ENCODE measurements at regions not wholly inside any gene's neighbourhood (a gene's known extent, or its start where the extent isn't known, plus 50 kb on each side); places are given as distances from the start of the nearest gene placed in this dataset.
"Not testable (repeated sequence)": the region's sequence is repeated elsewhere in the genome, so short reads cannot be mapped to it uniquely, and the experiment has no call there.

GRCh38 chr2:111445191-111445929 lies 324.6 kb downstream of the BCL2L11 start:
- H3K4me1 ChIP-seq, H3K27ac ChIP-seq, H3K4me3 ChIP-seq, DNase-seq, H3K36me3 ChIP-seq, H3K27me3 ChIP-seq, H3K9me3 ChIP-seq: not testable (repeated sequence)

- H3K27ac ChIP-seq, H3K4me1 ChIP-seq, DNase-seq, H3K4me3 ChIP-seq, H3K9me3 ChIP-seq, H3K36me3 ChIP-seq, H3K27me3 ChIP-seq: not testable (repeated sequence)
These were observed 325.2 kb downstream of the BCL2L11 start for GRCh38 chr2:111445941-111446340.

- not testable (repeated sequence) for H3K27ac ChIP-seq, DNase-seq, H3K36me3 ChIP-seq, H3K27me3 ChIP-seq, H3K4me1 ChIP-seq, H3K4me3 ChIP-seq, H3K9me3 ChIP-seq
These were observed 326.8 kb downstream of the BCL2L11 start for GRCh38 chr2:111447482-111447881.

GRCh38 chr2:111448796-111449195 lies 328.1 kb downstream of the BCL2L11 start:
- not testable (repeated sequence) for DNase-seq, H3K36me3 ChIP-seq, H3K27ac ChIP-seq, H3K4me1 ChIP-seq, H3K4me3 ChIP-seq, H3K27me3 ChIP-seq, H3K9me3 ChIP-seq

GRCh38 chr2:111450526-111450925 lies 329.8 kb downstream of the BCL2L11 start:
- not testable (repeated sequence) for H3K4me1 ChIP-seq, H3K4me3 ChIP-seq, H3K27ac ChIP-seq, H3K27me3 ChIP-seq, H3K9me3 ChIP-seq, H3K36me3 ChIP-seq, DNase-seq

GRCh38 chr2:111451692-111452199 lies 331.0 kb downstream of the BCL2L11 start:
- H3K36me3 ChIP-seq, H3K4me1 ChIP-seq, H3K9me3 ChIP-seq, DNase-seq, H3K4me3 ChIP-seq, H3K27ac ChIP-seq, H3K27me3 ChIP-seq: not testable (repeated sequence)

GRCh38 chr2:111452208-111452607 lies 331.5 kb downstream of the BCL2L11 start:
- H3K27me3 ChIP-seq, H3K9me3 ChIP-seq, H3K27ac ChIP-seq, DNase-seq, H3K36me3 ChIP-seq, H3K4me1 ChIP-seq, H3K4me3 ChIP-seq: not testable (repeated sequence)

- not testable (repeated sequence) for H3K4me1 ChIP-seq, H3K9me3 ChIP-seq, H3K4me3 ChIP-seq, H3K27me3 ChIP-seq, H3K36me3 ChIP-seq, H3K27ac ChIP-seq, DNase-seq
These were observed 332.6 kb downstream of the BCL2L11 start for GRCh38 chr2:111453308-111453707.

- not testable (repeated sequence) for H3K27ac ChIP-seq, H3K4me1 ChIP-seq, H3K4me3 ChIP-seq, H3K9me3 ChIP-seq, H3K36me3 ChIP-seq, DNase-seq, H3K27me3 ChIP-seq
These were observed 333.1 kb downstream of the BCL2L11 start for GRCh38 chr2:111453816-111454215.

GRCh38 chr2:111454404-111454803 lies 333.7 kb downstream of the BCL2L11 start:
- peak in 2 of 3 donors; percentile 43 to 64 for DNase-seq
- H3K9me3 ChIP-seq, H3K36me3 ChIP-seq, H3K27ac ChIP-seq, H3K27me3 ChIP-seq, H3K4me1 ChIP-seq, H3K4me3 ChIP-seq: not testable (repeated sequence)
- peak in 1 of 6 experiments; percentile 20 for TF ChIP-seq CTCF (IDR thresholded peaks at IDR 0.05)

GRCh38 chr2:111455016-111456015 lies 334.6 kb downstream of the BCL2L11 start:
- H3K4me1 ChIP-seq, H3K4me3 ChIP-seq, H3K27ac ChIP-seq, H3K9me3 ChIP-seq, H3K36me3 ChIP-seq, H3K27me3 ChIP-seq, DNase-seq: not testable (repeated sequence)

GRCh38 chr2:111457191-111457590 lies 336.5 kb downstream of the BCL2L11 start:
- not testable (repeated sequence) for H3K36me3 ChIP-seq, DNase-seq, H3K4me1 ChIP-seq, H3K27me3 ChIP-seq, H3K4me3 ChIP-seq, H3K27ac ChIP-seq, H3K9me3 ChIP-seq

GRCh38 chr2:111460901-111461300 lies 340.2 kb downstream of the BCL2L11 start:
- H3K4me3 ChIP-seq, DNase-seq, H3K9me3 ChIP-seq, H3K4me1 ChIP-seq, H3K27me3 ChIP-seq, H3K36me3 ChIP-seq, H3K27ac ChIP-seq: not testable (repeated sequence)

- H3K9me3 ChIP-seq, H3K36me3 ChIP-seq, H3K4me1 ChIP-seq, H3K27me3 ChIP-seq, H3K4me3 ChIP-seq, H3K27ac ChIP-seq, DNase-seq: not testable (repeated sequence)
These were observed 341.1 kb downstream of the BCL2L11 start for GRCh38 chr2:111461831-111462230.

Measured in Peyer's patch (tissue), 4 donors.